SK-N-MC (cell line): ENCODE measurements at regions not wholly inside any gene's neighbourhood (a gene's known extent, or its start where the extent isn't known, plus 50 kb on each side); places are given as distances from the start of the nearest gene placed in this dataset.
A peak's percentile ranks its signal among the peaks of the same experiment; 100 is the strongest.
"Not testable (repeated sequence)": the region's sequence is repeated elsewhere in the genome, so short reads cannot be mapped to it uniquely, and the experiment has no call there.

Experiments used
- DNase-seq: peaks from one replicate; pipeline ENCODE4 v3.0.0-alpha.2; 2011; ENCODE audit warnings: low read depth, low spot score
- H3K27ac ChIP-seq: fragments of 200-600 bp; sonication (generic); 2 replicates; pipeline ENCODE4 v1.5.1; 2016; ENCODE audit warnings: mixed run types
- H3K36me3 ChIP-seq: fragments of 200-600 bp; sonication (generic); 2 replicates; pipeline ENCODE4 v1.6.1; 2017; ENCODE audit warnings: antibody characterized with exemption, low read length, mixed read lengths; ENCODE audit not compliant: insufficient read depth
- H3K4me3 ChIP-seq: fragments of 200-600 bp; sonication (generic); 2 replicates; pipeline ENCODE4 v1.5.1; 2016
- H3K9ac ChIP-seq: fragments of 200-600 bp; sonication (generic); 2 replicates; pipeline ENCODE4 v1.8.0; 2017; ENCODE audit warnings: mixed run types, mixed read lengths; ENCODE audit not compliant: insufficient read length
- H3K9me3 ChIP-seq: fragments of 200-600 bp; sonication (generic); 2 replicates; pipeline ENCODE4 v1.6.1; 2017; ENCODE audit warnings: low read depth, mild to moderate bottlenecking, antibody characterized with exemption, low read length, moderate library complexity, mixed read lengths
- EZH2 ChIP-seq: fragments of 200-600 bp; sonication (generic); IDR thresholded peaks from one replicate; pipeline ENCODE4 v1.6.1; 2017; ENCODE audit warnings: antibody characterized with exemption
- FOXP2 ChIP-seq: optimal IDR thresholded peaks from 2 replicates; pipeline ENCODE3; 2011; ENCODE audit warnings: mild to moderate bottlenecking, moderate library complexity; ENCODE audit not compliant: insufficient read depth; ENCODE audit errors: extremely low read length, control extremely low read depth
- POLR2AphosphoS5 ChIP-seq: IDR thresholded peaks from 2 replicates; pipeline ENCODE4 v1.6.1; 2012; ENCODE audit warnings: mild to moderate bottlenecking, low read depth, low read length, borderline replicate concordance

DNA sequence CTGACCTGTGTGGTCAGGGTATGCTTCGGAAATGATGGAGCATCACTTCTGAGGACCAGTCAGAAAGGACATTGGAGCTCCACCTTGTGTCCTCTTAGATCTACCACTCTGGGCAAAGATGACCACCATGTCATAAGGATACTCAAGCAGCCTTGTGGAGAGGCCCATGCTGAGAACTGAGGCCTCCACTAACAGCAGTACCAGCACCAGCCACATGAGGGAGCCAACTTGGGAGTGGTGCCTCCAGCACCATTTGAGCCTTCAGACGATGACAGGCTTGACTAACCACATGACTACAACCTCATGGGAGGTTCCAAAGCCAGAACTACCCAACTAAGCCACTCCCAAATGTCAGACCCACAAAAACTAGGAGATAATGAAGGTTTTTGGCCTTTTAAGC is 116.0 kb downstream of the NPTX2 start:
- Histone ChIP-seq H3K9ac (no peak overlapping the region), H3K4me3 (no peak overlapping the region), H3K27ac (no peak overlapping the region), H3K36me3 (no peaks in the 10 kb centered on the region), H3K9me3 (no peaks in the 10 kb centered on the region)
- no peak for TF ChIP-seq POLR2AphosphoS5
- no peak for TF ChIP-seq EZH2
- TF ChIP-seq FOXP2, result no peak
- no peak for DNase-seq

- Histone ChIP-seq H3K4me3 (no peak overlapping the region), H3K9me3 (no peaks in the 10 kb centered on the region), H3K9ac (no peak overlapping the region), H3K27ac (no peak overlapping the region), H3K36me3 (no peaks in the 10 kb centered on the region)
- DNase-seq, result no peak
- TF ChIP-seq EZH2 (no peak), POLR2AphosphoS5 (no peak), FOXP2 (no peak)
Observed at GRCh38 chr7:98735801-98736200, 118.7 kb downstream of the NPTX2 start.

- H3K9ac ChIP-seq, H3K9me3 ChIP-seq, H3K4me3 ChIP-seq, DNase-seq, H3K27ac ChIP-seq, H3K36me3 ChIP-seq: not testable (repeated sequence)
Observed at GRCh38 chr7:98736461-98736860, 119.4 kb downstream of the NPTX2 start.

DNA sequence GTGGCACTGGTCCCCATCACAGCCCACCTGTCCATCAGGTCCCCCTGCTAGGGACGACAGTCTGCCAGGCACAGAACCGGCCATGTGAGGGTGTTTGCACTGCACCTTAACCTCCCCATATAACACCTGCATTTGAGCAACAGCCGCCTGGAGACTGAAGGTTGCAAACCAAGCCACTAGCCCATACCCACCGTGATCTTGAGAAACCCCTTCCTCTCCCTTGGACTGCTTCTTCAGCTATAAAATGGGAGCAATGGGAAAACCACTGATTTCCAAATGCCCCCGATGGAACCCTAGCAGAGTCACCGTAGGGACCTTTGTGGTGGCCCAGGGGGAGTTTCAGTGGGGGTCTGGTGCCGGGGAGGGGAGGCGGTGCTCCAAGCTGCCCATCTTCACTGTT is 120.1 kb downstream of the NPTX2 start:
- Histone ChIP-seq H3K36me3 (no peaks in the 10 kb centered on the region), H3K27ac (no peak overlapping the region), H3K9ac (no peak overlapping the region), H3K9me3 (no peaks in the 10 kb centered on the region), H3K4me3 (no peak overlapping the region)
- TF ChIP-seq FOXP2 (no peak), EZH2 (no peak), POLR2AphosphoS5 (no peak)
- no peak for DNase-seq

- no peak for DNase-seq
- Histone ChIP-seq H3K27ac (no peak overlapping the region), H3K36me3 (no peaks in the 10 kb centered on the region), H3K9me3 (no peaks in the 10 kb centered on the region), H3K4me3 (no peak overlapping the region), H3K9ac (no peak overlapping the region)
- TF ChIP-seq POLR2AphosphoS5, result no peak
Observed at GRCh38 chr7:98740643-98741042, 123.6 kb downstream of the NPTX2 start.

- TF ChIP-seq EZH2, result no peak
- TF ChIP-seq POLR2AphosphoS5, result no peak
- TF ChIP-seq FOXP2, result no peak
- Histone ChIP-seq H3K9me3 (no peaks in the 10 kb centered on the region), H3K36me3 (no peaks in the 10 kb centered on the region), H3K4me3 (no peak overlapping the region), H3K9ac (no peak overlapping the region), H3K27ac (no peak overlapping the region)
- DNase-seq, result peak; percentile 14
Observed at GRCh38 chr7:98745722-98746318, 124.0 kb downstream of the TMEM130 start.

- DNase-seq, result no peak
- Histone ChIP-seq H3K27ac (no peak overlapping the region), H3K9ac (no peak overlapping the region), H3K4me3 (no peak overlapping the region), H3K9me3 (no peaks in the 10 kb centered on the region), H3K36me3 (no peaks in the 10 kb centered on the region)
- TF ChIP-seq EZH2 (no peak), POLR2AphosphoS5 (no peak), FOXP2 (no peak)
Observed at GRCh38 chr7:98748090-98748489, 121.7 kb downstream of the TMEM130 start.

GRCh38 chr7:98753176-98753575 is 116.6 kb downstream of the TMEM130 start:
- DNase-seq, result no peak
- no peak overlapping the region for H3K4me3 ChIP-seq
- no peaks in the 10 kb centered on the region for H3K9me3 ChIP-seq
- no peak overlapping the region for H3K27ac ChIP-seq
- no peaks in the 10 kb centered on the region for H3K36me3 ChIP-seq
- no peak overlapping the region for H3K9ac ChIP-seq
- TF ChIP-seq FOXP2, result no peak
- no peak for TF ChIP-seq EZH2
- TF ChIP-seq POLR2AphosphoS5, result no peak

GRCh38 chr7:98753989-98754479 is 115.8 kb downstream of the TMEM130 start:
- H3K9ac ChIP-seq, result no peak overlapping the region
- H3K4me3 ChIP-seq, result no peak overlapping the region
- H3K9me3 ChIP-seq, result no peaks in the 10 kb centered on the region
- peak; percentile 48 for DNase-seq
- H3K27ac ChIP-seq, result no peak overlapping the region
- no peak for TF ChIP-seq POLR2AphosphoS5
- no peak for TF ChIP-seq FOXP2
- no peak for TF ChIP-seq EZH2
- H3K36me3 ChIP-seq, result no peaks in the 10 kb centered on the region
